ENCODE measurements at regions not wholly inside any gene's neighbourhood (a gene's known extent, or its start where the extent isn't known, plus 50 kb on each side); places are given as distances from the start of the nearest gene placed in this dataset.

DNA sequence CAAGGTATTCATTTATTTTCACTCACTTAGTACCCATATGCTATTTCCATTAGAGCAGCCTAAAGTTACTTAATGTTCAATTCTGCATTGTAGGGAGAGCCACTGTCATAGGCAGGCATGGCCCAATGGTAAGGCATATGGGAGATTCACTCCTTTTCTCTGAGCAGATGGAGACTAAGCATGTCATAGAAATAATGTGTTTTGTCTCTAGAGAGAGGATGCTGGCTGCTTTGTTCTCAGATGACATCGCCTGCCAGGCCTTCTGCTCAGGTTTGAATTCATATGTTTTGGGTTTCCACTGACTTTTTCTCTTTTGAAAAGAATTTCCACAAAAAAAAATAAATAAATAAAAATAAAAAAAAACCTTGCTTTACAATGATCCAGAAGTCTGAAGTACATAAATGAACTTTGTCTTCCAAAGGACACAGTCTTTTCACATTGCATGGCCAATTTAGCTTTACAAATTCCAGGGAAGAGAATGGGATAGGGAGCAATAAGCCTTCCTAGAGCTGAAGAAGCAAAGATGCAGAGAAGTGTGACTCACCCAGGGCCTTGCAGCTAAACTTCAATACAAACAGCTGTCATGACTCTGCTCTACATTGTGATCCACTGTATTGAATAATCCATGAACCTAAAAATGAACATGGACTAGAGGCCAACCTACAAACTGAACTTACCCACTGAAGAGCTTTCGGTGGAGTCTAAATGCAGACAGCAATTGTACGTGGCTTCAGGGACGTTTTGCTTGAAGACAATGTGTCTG is 422.5 kb downstream of the CMPK2 start:
- TF ChIP-seq, protein P1, sequence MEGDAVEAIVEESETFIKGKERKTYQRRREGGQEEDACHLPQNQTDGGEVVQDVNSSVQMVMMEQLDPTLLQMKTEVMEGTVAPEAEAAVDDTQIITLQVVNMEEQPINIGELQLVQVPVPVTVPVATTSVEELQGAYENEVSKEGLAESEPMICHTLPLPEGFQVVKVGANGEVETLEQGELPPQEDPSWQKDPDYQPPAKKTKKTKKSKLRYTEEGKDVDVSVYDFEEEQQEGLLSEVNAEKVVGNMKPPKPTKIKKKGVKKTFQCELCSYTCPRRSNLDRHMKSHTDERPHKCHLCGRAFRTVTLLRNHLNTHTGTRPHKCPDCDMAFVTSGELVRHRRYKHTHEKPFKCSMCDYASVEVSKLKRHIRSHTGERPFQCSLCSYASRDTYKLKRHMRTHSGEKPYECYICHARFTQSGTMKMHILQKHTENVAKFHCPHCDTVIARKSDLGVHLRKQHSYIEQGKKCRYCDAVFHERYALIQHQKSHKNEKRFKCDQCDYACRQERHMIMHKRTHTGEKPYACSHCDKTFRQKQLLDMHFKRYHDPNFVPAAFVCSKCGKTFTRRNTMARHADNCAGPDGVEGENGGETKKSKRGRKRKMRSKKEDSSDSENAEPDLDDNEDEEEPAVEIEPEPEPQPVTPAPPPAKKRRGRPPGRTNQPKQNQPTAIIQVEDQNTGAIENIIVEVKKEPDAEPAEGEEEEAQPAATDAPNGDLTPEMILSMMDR (IDR thresholded peaks at IDR 0.05 in 2 of 3, conservative IDR thresholded peaks at IDR 0.05 in 1 of 3; ENCODE audit: borderline replicate concordance in 1 of 3, insufficient read depth in 1 of 3, low read depth in 2 of 3, low read length in 2 of 3) = no peak
- TF ChIP-seq, protein P2, sequence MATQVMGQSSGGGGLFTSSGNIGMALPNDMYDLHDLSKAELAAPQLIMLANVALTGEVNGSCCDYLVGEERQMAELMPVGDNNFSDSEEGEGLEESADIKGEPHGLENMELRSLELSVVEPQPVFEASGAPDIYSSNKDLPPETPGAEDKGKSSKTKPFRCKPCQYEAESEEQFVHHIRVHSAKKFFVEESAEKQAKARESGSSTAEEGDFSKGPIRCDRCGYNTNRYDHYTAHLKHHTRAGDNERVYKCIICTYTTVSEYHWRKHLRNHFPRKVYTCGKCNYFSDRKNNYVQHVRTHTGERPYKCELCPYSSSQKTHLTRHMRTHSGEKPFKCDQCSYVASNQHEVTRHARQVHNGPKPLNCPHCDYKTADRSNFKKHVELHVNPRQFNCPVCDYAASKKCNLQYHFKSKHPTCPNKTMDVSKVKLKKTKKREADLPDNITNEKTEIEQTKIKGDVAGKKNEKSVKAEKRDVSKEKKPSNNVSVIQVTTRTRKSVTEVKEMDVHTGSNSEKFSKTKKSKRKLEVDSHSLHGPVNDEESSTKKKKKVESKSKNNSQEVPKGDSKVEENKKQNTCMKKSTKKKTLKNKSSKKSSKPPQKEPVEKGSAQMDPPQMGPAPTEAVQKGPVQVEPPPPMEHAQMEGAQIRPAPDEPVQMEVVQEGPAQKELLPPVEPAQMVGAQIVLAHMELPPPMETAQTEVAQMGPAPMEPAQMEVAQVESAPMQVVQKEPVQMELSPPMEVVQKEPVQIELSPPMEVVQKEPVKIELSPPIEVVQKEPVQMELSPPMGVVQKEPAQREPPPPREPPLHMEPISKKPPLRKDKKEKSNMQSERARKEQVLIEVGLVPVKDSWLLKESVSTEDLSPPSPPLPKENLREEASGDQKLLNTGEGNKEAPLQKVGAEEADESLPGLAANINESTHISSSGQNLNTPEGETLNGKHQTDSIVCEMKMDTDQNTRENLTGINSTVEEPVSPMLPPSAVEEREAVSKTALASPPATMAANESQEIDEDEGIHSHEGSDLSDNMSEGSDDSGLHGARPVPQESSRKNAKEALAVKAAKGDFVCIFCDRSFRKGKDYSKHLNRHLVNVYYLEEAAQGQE (IDR thresholded peaks at IDR 0.05; ENCODE audit: low read depth) = no peak
- no peak for TF ChIP-seq RAD21 (IDR thresholded peaks at IDR 0.05; ENCODE audit: low read depth)
- TF ChIP-seq, protein P3, sequence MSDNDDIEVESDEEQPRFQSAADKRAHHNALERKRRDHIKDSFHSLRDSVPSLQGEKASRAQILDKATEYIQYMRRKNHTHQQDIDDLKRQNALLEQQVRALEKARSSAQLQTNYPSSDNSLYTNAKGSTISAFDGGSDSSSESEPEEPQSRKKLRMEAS (IDR thresholded peaks at IDR 0.05) = no peak
- TF ChIP-seq, protein P4, sequence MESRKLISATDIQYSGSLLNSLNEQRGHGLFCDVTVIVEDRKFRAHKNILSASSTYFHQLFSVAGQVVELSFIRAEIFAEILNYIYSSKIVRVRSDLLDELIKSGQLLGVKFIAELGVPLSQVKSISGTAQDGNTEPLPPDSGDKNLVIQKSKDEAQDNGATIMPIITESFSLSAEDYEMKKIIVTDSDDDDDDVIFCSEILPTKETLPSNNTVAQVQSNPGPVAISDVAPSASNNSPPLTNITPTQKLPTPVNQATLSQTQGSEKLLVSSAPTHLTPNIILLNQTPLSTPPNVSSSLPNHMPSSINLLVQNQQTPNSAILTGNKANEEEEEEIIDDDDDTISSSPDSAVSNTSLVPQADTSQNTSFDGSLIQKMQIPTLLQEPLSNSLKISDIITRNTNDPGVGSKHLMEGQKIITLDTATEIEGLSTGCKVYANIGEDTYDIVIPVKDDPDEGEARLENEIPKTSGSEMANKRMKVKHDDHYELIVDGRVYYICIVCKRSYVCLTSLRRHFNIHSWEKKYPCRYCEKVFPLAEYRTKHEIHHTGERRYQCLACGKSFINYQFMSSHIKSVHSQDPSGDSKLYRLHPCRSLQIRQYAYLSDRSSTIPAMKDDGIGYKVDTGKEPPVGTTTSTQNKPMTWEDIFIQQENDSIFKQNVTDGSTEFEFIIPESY (IDR thresholded peaks at IDR 0.05; ENCODE audit: extremely low read depth, insufficient replicate concordance, low read length) = no peak
- TF ChIP-seq POLR2A (IDR thresholded peaks at IDR 0.05; ENCODE audit: borderline replicate concordance, extremely low read depth, insufficient read depth, insufficient read length) = no peak
- TF ChIP-seq YY1 (IDR thresholded peaks at IDR 0.05; ENCODE audit: extremely low read depth, insufficient replicate concordance, low read depth, low read length) = no peak
- no peak for TF ChIP-seq TCF7L2 (IDR thresholded peaks at IDR 0.05; ENCODE audit: borderline replicate concordance, extremely low read depth, insufficient read depth, insufficient read length)
- no peak for TF ChIP-seq CEBPB (IDR thresholded peaks at IDR 0.05; ENCODE audit: low read depth)
- no peak for TF ChIP-seq SIN3A (IDR thresholded peaks at IDR 0.05; ENCODE audit: low read depth)
- no peak for TF ChIP-seq POLR2AphosphoS5 (IDR thresholded peaks at IDR 0.05; ENCODE audit: low read depth, low read length)

Measured in HCT116 (cell line).